ENCODE measurements at regions not wholly inside any gene's neighbourhood (a gene's known extent, or its start where the extent isn't known, plus 50 kb on each side); places are given as distances from the start of the nearest gene placed in this dataset.

DNA sequence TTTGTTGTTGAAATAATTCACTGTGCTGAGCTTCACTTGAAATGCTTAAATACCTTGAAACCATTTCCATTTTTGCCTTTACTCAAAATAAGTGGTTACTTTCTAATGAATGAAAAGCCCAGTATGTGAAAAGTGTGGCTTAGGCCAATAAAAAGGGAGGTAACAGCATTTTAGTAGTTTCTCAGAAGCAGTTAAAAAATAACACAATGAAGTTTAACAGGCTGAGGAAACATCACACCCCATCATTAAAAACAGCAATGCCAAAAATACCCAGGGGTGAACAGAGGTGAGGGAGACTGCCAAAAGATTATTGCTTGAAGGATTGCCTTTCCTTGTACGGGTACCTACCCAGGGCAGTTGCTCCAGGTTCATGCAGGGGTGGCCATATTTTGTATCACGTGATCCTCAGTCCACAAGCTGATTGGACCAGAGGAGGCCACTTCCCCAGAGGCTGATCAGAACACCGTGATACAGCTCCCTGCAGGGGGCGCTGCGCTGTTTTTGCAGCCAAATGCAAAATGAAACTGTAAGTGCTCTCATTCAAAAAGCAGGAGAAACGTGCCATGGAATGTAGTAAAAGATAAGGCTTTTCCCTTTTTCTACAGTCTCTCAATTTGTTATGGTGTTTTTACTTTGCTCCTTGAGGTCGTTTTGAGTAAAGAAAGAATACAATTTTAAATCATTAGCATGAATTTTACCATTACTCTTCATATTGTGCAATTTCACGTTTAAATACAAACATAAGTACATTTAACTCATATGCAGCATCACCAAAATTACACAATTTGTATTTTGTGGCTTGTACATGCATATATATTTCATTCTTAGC is 70.2 kb upstream of the SH3BP4 start:
- TF ChIP-seq CTCF (IDR thresholded peaks at IDR 0.05), result peak; percentile 40 to 86 (median 74)
- no peak for TF ChIP-seq POLR2A (IDR thresholded peaks at IDR 0.05)
